ENCODE measurements at regions not wholly inside any gene's neighbourhood (a gene's known extent, or its start where the extent isn't known, plus 50 kb on each side); places are given as distances from the start of the nearest gene placed in this dataset.

DNA sequence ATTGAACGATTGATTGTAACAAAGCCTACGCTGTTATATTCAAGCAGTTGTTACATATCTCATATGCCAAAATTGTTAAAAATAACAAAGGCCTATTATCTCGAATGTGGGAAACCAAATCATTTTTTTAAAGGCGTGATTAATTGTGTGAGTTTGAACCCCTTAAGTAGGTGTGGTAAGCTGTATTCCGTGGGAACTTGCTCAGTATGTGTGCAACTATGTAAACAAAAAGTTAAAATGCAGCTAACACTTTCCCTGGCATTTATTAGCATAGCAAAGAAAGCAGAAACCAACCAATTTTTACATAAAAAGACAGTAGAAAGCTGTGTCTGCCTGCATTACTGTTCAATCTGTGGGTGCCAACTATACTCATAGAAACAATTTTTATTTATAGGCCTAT is 166.0 kb upstream of the HAND2 start:
- TF ChIP-seq, protein P1, sequence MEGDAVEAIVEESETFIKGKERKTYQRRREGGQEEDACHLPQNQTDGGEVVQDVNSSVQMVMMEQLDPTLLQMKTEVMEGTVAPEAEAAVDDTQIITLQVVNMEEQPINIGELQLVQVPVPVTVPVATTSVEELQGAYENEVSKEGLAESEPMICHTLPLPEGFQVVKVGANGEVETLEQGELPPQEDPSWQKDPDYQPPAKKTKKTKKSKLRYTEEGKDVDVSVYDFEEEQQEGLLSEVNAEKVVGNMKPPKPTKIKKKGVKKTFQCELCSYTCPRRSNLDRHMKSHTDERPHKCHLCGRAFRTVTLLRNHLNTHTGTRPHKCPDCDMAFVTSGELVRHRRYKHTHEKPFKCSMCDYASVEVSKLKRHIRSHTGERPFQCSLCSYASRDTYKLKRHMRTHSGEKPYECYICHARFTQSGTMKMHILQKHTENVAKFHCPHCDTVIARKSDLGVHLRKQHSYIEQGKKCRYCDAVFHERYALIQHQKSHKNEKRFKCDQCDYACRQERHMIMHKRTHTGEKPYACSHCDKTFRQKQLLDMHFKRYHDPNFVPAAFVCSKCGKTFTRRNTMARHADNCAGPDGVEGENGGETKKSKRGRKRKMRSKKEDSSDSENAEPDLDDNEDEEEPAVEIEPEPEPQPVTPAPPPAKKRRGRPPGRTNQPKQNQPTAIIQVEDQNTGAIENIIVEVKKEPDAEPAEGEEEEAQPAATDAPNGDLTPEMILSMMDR (IDR thresholded peaks at IDR 0.05) = no peak
- no peak for TF ChIP-seq ZFX (IDR thresholded peaks at IDR 0.05; ENCODE audit: borderline replicate concordance)

Data from 22Rv1 (cell line).